Natural killer cell (primary cell): ENCODE measurements at regions not wholly inside any gene's neighbourhood (a gene's known extent, or its start where the extent isn't known, plus 50 kb on each side); places are given as distances from the start of the nearest gene placed in this dataset.

ENCODE experiments used
- ATAC-seq, 3 donors: fragments of 150-1000 bp in 2 of 3; fragments of 200-7000 bp in 1 of 3; cut with Tn5 transposase; 1 replicate in 1 of 3; 2 replicates in 2 of 3; pipeline ENCODE4 v1.10.0; 2021; ENCODE audit warnings: mild to moderate bottlenecking in 2 of 3, moderate library complexity in 2 of 3
- DNase-seq, 2 donors: peaks; one replicate each; pipeline versions ENCODE4 v3.0.0 to v3.0.0-alpha.2; 2013 to 2021; ENCODE audit warnings: mixed read lengths in 1 of 2
- H3K27ac ChIP-seq: one replicate; pipeline ENCODE4 v1.5.1; 2013; ENCODE audit warnings: mild to moderate bottlenecking, low read length
- H3K27me3 ChIP-seq: one replicate; pipeline ENCODE4 v1.6.1; 2013; ENCODE audit warnings: low read length; ENCODE audit not compliant: control insufficient read depth, insufficient read depth
- H3K36me3 ChIP-seq: one replicate; pipeline ENCODE4 v1.6.1; 2013; ENCODE audit warnings: low read length; ENCODE audit not compliant: control insufficient read depth, insufficient read depth
- H3K4me1 ChIP-seq: one replicate; pipeline ENCODE4 v1.6.1; 2013; ENCODE audit warnings: low read length; ENCODE audit not compliant: control insufficient read depth, insufficient read depth
- H3K4me3 ChIP-seq: one replicate; pipeline ENCODE4 v1.5.1; 2013; ENCODE audit warnings: low read length
- H3K9me3 ChIP-seq: one replicate; pipeline ENCODE4 v1.6.1; 2013; ENCODE audit warnings: low read length; ENCODE audit not compliant: control insufficient read depth, insufficient read depth
- H3K27ac Mint-ChIP-seq, 2 donors: one replicate each; pipeline ENCODE4 v1.8.0; 2022; ENCODE audit warnings: mild to moderate bottlenecking in 2 of 2, mixed read lengths in 2 of 2, moderate library complexity in 1 of 2
- H3K27me3 Mint-ChIP-seq, 2 donors: one replicate each; pipeline ENCODE4 v1.8.0; 2022; ENCODE audit warnings: low read depth in 2 of 2, mixed read lengths in 2 of 2
- H3K36me3 Mint-ChIP-seq: one replicate; pipeline ENCODE4 v1.8.0; 2022; ENCODE audit warnings: mixed read lengths
- H3K4me1 Mint-ChIP-seq, 2 donors: one replicate each; pipeline ENCODE4 v1.8.0; 2022; ENCODE audit warnings: mixed read lengths in 2 of 2
- H3K4me3 Mint-ChIP-seq: one replicate; pipeline ENCODE4 v1.8.0; 2022; ENCODE audit warnings: mild to moderate bottlenecking, moderate library complexity, mixed read lengths
- H3K9me3 Mint-ChIP-seq, 2 donors: one replicate each; pipeline ENCODE4 v1.8.0; 2022; ENCODE audit warnings: mixed read lengths in 2 of 2
- WGBS: methylation state at CpG from one replicate; pipeline ENCODE4 v1.1.7; 2013; ENCODE audit warnings: missing lambda C conversion rate; ENCODE audit not compliant: insufficient coverage; 5-methylcytosine and 5-hydroxymethylcytosine counted together
- intact Hi-C: fragments of 100-400 bp; cut with micrococcal nuclease; formaldehyde crosslinking; loops from one replicate; pipeline ENCODE4 v1.14.2; 2022
- TF ChIP-seq, protein P1 (sequence below): fragments of 200-600 bp; IDR thresholded peaks from one replicate; pipeline ENCODE4 v1.8.0; 2022; ENCODE audit warnings: antibody characterized with exemption

DNA sequence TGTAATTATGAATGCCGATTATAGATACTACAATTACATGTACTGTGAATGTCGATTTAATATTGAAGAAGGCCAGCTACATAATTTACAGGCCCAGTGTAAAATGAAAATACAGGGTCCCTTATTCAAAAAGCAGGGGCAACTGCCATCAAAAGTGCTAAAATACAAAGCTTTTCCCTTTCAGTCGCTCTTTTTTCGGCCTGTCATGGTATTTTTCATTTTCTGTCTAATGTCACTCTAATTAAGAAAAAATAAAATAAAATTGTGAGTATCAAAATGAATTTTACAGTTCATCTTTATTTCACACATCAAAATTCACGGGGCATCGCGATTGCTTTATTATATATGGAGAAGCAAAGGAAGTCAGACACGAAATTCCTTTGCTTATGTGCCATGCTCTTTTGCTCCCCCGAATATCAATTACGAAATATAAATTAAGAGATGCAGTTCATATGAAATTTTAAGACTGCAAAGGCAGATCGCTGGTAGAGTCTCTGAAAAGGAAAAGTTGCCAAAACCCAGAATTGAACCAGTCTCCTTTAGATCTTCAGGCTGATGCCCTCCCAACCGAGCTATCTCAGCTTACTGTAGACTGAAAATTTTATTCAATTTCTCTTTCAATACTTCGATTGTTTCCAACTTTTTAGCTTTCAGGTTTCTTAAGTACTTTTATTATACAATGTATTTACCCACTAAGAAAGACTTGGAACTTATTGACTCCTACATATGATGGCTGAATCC is 197.0 kb downstream of the TRIM27 start:
- H3K27ac ChIP-seq, result no peak overlapping the region
- H3K27me3 Mint-ChIP-seq, result peaks cover 34 to 55% of the 10 kb centered on the region in 2 donors
- DNase-seq, result no peak

DNA sequence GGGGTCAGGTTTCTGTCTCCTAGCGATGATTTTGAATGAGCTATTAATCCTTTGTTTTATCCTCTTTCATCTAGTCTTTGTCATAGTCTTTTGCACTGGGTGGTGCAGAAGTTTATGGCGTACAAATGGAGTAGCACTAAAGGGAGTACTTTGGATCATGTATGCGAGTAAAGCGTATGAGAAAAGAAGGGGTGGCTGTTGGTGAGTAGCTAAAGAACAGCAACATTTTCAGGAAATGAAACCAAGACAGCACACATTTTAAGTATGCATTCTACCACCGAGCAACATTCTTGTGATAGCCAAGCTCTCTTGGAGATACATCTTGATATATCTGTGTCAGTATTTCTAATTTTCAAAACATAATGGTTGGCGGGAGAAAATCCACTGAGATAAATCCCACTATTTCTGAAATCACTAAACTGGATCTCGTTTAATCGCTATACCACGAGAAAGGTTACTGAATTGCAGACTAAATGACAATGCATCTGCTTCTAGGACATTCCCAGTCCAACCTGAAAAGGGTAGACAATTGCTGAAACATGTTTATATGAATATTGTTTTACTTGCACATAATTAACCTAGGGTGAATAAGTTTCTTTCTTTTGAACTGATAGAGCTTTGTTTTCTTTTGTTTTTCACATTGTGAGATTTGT is 196.1 kb downstream of the TRIM27 start:
- Mint-ChIP-seq H3K36me3 (peaks cover 7% of the 10 kb centered on the region), H3K4me3 (peak overlapping the region; percentile 91), H3K27me3 (peaks cover 34 to 53% of the 10 kb centered on the region in 2 donors), H3K9me3 (peaks cover 0 to 6% of the 10 kb centered on the region in 2 donors), H3K4me1 (peaks cover 18 to 22% of the 10 kb centered on the region in 2 donors), H3K27ac (peak overlapping the region; percentile 80 to 89)
- Histone ChIP-seq H3K27me3 (peaks cover 35% of the 10 kb centered on the region), H3K4me3 (no peak overlapping the region), H3K9me3 (peaks cover 20% of the 10 kb centered on the region), H3K36me3 (no peaks in the 10 kb centered on the region), H3K27ac (no peak overlapping the region), H3K4me1 (peaks cover 3% of the 10 kb centered on the region)
- intact Hi-C loops, result no loop called here
- ATAC-seq (no peak), DNase-seq (no peak)
- TF ChIP-seq, protein P1, sequence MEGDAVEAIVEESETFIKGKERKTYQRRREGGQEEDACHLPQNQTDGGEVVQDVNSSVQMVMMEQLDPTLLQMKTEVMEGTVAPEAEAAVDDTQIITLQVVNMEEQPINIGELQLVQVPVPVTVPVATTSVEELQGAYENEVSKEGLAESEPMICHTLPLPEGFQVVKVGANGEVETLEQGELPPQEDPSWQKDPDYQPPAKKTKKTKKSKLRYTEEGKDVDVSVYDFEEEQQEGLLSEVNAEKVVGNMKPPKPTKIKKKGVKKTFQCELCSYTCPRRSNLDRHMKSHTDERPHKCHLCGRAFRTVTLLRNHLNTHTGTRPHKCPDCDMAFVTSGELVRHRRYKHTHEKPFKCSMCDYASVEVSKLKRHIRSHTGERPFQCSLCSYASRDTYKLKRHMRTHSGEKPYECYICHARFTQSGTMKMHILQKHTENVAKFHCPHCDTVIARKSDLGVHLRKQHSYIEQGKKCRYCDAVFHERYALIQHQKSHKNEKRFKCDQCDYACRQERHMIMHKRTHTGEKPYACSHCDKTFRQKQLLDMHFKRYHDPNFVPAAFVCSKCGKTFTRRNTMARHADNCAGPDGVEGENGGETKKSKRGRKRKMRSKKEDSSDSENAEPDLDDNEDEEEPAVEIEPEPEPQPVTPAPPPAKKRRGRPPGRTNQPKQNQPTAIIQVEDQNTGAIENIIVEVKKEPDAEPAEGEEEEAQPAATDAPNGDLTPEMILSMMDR, result no peak
- WGBS, result 83% methylated on average over 9 of the region's 9 CpGs

More for the DNA sequence above, 197.0 kb downstream of the TRIM27 start:
- no peaks in the 10 kb centered on the region for H3K36me3 ChIP-seq
- H3K36me3 Mint-ChIP-seq, result peaks cover 7% of the 10 kb centered on the region
- intact Hi-C loops, result no loop called here
- whole genome bisulfite sequencing, result 76% methylated on average over 11 of the region's 13 CpGs
- ATAC-seq, result no peak
- TF ChIP-seq, protein P1, result no peak
- H3K27me3 ChIP-seq, result peaks cover 32% of the 10 kb centered on the region
- H3K4me3 Mint-ChIP-seq, result peak overlapping the region; percentile 17
- peaks cover 18 to 22% of the 10 kb centered on the region in 2 donors for H3K4me1 Mint-ChIP-seq
- H3K9me3 ChIP-seq, result peaks cover 17% of the 10 kb centered on the region
- no peak overlapping the region for H3K4me3 ChIP-seq
- peaks cover 0 to 5% of the 10 kb centered on the region in 2 donors for H3K9me3 Mint-ChIP-seq
- H3K4me1 ChIP-seq, result peaks cover 3% of the 10 kb centered on the region
- no peak overlapping the region for H3K27ac Mint-ChIP-seq

DNA sequence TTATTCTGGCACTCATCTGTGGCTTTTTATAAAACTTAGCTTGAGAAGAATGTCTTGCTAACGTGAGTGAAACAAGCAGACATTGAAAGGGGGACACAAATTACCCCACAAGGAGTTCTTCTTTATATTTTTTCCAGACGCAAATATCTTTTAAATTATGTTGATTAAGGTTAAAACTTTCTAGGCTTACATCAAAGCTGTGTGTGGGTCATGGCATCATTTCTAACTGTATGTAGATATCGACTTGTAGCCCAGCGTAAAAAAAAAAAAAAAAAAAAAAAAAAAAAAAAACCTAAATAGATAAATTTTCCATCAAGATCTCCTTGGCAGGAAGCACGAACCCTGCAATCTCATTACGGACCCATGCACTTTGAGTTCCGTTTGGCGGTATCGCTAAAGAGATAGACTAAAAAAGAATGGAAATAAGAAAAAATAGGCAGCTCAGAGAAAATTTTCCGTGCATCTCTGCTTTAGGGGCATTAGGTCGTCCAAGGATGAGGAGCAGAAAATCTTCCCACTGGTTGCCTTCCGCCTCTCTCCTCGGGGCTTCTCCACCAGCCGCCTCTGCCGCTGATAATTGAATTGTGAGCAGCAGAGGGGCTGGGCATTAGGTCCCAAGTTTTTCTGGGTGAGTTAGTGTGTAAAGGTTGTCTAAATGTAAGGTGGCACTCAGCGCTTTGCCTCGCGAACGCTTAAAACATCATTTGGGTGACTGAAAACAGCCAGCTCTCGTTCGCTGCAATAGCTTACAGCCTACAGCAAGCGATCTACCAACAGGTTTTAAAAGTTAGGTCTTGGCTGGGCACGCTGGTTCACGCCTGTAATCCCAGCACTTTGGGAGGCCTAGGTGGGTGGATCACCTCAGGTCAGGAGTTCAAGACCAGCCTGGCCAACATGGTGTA is 194.0 kb downstream of the TRIM27 start:
- H3K4me1 Mint-ChIP-seq, result peaks cover 18 to 22% of the 10 kb centered on the region in 2 donors
- WGBS, result 20% methylated on average over 23 of the region's 24 CpGs
- Histone ChIP-seq H3K27ac (no peak overlapping the region), H3K27me3 (peaks cover 50% of the 10 kb centered on the region), H3K36me3 (no peaks in the 10 kb centered on the region), H3K4me3 (no peak overlapping the region), H3K9me3 (peaks cover 34% of the 10 kb centered on the region), H3K4me1 (peaks cover 3% of the 10 kb centered on the region)
- H3K36me3 Mint-ChIP-seq, result peaks cover 14% of the 10 kb centered on the region
- H3K4me3 Mint-ChIP-seq, result peak overlapping the region; percentile 91
- TF ChIP-seq, protein P1, result no peak
- ATAC-seq, result no peak
- peaks cover 2 to 11% of the 10 kb centered on the region in 2 donors for H3K9me3 Mint-ChIP-seq
- H3K27me3 Mint-ChIP-seq, result peaks cover 39 to 62% of the 10 kb centered on the region in 2 donors
- DNase-seq, result no peak
- H3K27ac Mint-ChIP-seq, result peak overlapping the region; percentile 80 to 89
- intact Hi-C loops, result loop anchor here (10.0 kb wide), 1 partner anchor 85 kb away; no protein-coding TSS in a partner anchor
